ENCODE measurements at regions not wholly inside any gene's neighbourhood (a gene's known extent, or its start where the extent isn't known, plus 50 kb on each side); places are given as distances from the start of the nearest gene placed in this dataset.

- TF ChIP-seq IRF3 (IDR thresholded peaks at IDR 0.05; ENCODE audit: low read depth, low read length) (no peak), CHD2 (IDR thresholded peaks at IDR 0.05; ENCODE audit: low read length, partially characterized antibody) (no peak), CTCF (IDR thresholded peaks at IDR 0.05) (no peak), ZBTB33 (IDR thresholded peaks at IDR 0.05; ENCODE audit: borderline replicate concordance, low read depth) (no peak), SMC3 (IDR thresholded peaks at IDR 0.05; ENCODE audit: low read depth, low read length) (no peak), RAD21 (IDR thresholded peaks at IDR 0.05; ENCODE audit: low read length) (no peak), MEF2A (IDR thresholded peaks at IDR 0.05; ENCODE audit: borderline replicate concordance, low read depth) (no peak), POLR2AphosphoS5 (IDR thresholded peaks at IDR 0.05; ENCODE audit: low read depth, low read length) (no peak), EZH2phosphoT487 (IDR thresholded peaks at IDR 0.05; ENCODE audit: borderline replicate concordance, low read depth) (no peak), YY1 (IDR thresholded peaks at IDR 0.05; ENCODE audit: low read depth) (no peak), EP300 (IDR thresholded peaks at IDR 0.05; ENCODE audit: borderline replicate concordance in 1 of 2, low read depth in 1 of 2, low read length in 1 of 2) (no peak), NFIC (IDR thresholded peaks at IDR 0.05; ENCODE audit: borderline replicate concordance) (no peak), RFX5 (IDR thresholded peaks at IDR 0.05; ENCODE audit: low read length) (no peak), TEAD4 (IDR thresholded peaks at IDR 0.05; ENCODE audit: borderline replicate concordance, insufficient read depth) (no peak)
Measured at GRCh38 chr6:106785298-106785697, 155.9 kb downstream of the QRSL1 start.
